ENCODE measurements at regions not wholly inside any gene's neighbourhood (a gene's known extent, or its start where the extent isn't known, plus 50 kb on each side); places are given as distances from the start of the nearest gene placed in this dataset.

DNA sequence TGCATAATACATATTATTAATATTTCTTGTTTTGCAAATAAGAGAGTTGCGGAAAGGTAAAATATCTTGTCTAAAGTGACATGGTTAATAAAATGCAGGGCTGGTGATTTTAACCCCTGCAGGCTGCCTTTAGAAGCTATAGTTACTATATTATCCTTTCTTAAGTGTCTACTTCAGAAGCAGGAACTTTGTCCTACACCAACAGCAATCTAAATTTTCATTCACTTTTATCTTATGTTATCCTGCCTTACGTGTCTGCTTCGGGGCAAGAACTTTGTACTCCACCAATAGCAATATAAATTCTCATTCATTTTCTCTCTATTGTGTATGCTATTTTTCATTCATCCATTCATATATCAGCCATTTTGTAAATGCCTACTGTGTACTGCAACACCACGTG is 719.5 kb downstream of the TLR4 start:
- no peaks in the 10 kb centered on the region for H3K36me3 Mint-ChIP-seq
- intact Hi-C loops (cut with micrococcal nuclease), result no loop called here

DNA sequence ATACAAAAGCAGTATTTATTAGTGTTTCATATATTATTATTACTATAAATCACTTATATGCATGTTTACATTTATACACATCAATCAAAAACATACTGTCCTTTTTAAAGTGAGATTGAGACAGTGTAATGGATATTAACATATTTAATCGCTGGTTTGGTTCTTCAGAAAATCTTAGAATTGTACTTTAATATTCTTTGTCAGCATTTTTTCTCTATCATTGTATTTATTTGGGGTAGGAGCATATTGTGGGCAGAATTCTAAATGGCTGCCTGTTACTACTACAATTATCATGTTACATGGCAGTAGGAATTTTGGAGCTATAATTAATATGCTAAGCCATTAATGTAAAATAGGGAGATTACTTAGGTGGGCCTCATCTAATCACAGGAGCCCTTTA is 722.6 kb downstream of the TLR4 start:
- H3K27ac Mint-ChIP-seq, result no peak overlapping the region
- ChIA-PET CTCF (no interaction called here), POLR2A (no interaction called here)
- intact Hi-C loops (cut with micrococcal nuclease), result no loop called here
- no peaks in the 10 kb centered on the region for H3K27me3 Mint-ChIP-seq
- no peaks in the 10 kb centered on the region for H3K27me3 ChIP-seq (ENCODE audit: control insufficient read depth in 2 of 2, insufficient read depth in 2 of 2, low read length in 2 of 2)
- H3K4me3 ChIP-seq (ENCODE audit: low read length), result no peak overlapping the region
- H3K4me1 ChIP-seq (ENCODE audit: control insufficient read depth in 2 of 2, insufficient read depth in 2 of 2, low read length in 2 of 2), result no peaks in the 10 kb centered on the region
- no peak overlapping the region for H3K27ac ChIP-seq (ENCODE audit: low read depth, low read length)
- no peaks in the 10 kb centered on the region for H3K36me3 Mint-ChIP-seq
- no peaks in the 10 kb centered on the region for H3K4me1 Mint-ChIP-seq
- ATAC-seq, result no peak
- no peak for DNase-seq
- no peaks in the 10 kb centered on the region for H3K36me3 ChIP-seq (ENCODE audit: control insufficient read depth in 2 of 3, insufficient read depth in 3 of 3, low read length in 3 of 3)
- H3K9me3 Mint-ChIP-seq, result peaks cover 0 to 8% (median 0%) of the 10 kb centered on the region in 11 donors
- H3K4me3 Mint-ChIP-seq, result no peak overlapping the region
- no peaks in the 10 kb centered on the region for H3K9me3 ChIP-seq (ENCODE audit: control insufficient read depth in 2 of 3, low read length in 3 of 3)

More for the DNA sequence above, 719.5 kb downstream of the TLR4 start:
- ChIA-PET POLR2A (no interaction called here), CTCF (no interaction called here)
- Mint-ChIP-seq H3K9me3 (peaks cover 0 to 3% (median 0%) of the 10 kb centered on the region in 11 donors), H3K27ac (no peak overlapping the region), H3K27me3 (no peaks in the 10 kb centered on the region), H3K4me3 (no peak overlapping the region), H3K4me1 (no peaks in the 10 kb centered on the region)
- H3K4me1 ChIP-seq (ENCODE audit: control insufficient read depth in 2 of 2, insufficient read depth in 2 of 2, low read length in 2 of 2), result no peaks in the 10 kb centered on the region
- H3K9me3 ChIP-seq (ENCODE audit: control insufficient read depth in 2 of 3, low read length in 3 of 3), result no peaks in the 10 kb centered on the region
- no peak overlapping the region for H3K4me3 ChIP-seq (ENCODE audit: low read length)
- H3K27me3 ChIP-seq (ENCODE audit: control insufficient read depth in 2 of 2, insufficient read depth in 2 of 2, low read length in 2 of 2), result no peaks in the 10 kb centered on the region
- H3K27ac ChIP-seq (ENCODE audit: low read depth, low read length), result no peak overlapping the region
- no peak for ATAC-seq
- H3K36me3 ChIP-seq (ENCODE audit: control insufficient read depth in 2 of 3, insufficient read depth in 3 of 3, low read length in 3 of 3), result no peaks in the 10 kb centered on the region
- DNase-seq, result no peak

DNA sequence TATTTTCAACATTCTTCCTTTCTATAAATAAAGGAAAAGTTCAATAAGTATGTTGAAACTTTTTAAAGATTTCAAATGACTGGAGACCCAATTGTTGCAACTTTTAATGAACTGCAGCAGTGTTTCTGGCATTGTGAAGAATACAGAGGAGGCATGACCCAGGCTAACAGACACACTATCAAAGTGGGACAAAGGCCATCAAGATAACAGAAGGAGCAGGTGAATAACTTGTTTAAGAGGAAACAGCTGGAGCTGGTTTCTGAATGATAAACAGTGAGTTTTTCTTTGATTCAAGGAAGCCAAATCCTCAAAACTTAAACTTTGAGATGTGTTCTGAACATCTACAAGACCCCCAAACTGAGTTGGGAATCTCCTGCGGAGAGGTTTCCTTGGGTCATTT is 734.6 kb downstream of the TLR4 start:
- ChIA-PET CTCF (no interaction called here), POLR2A (no interaction called here)
- Mint-ChIP-seq H3K4me3 (no peak overlapping the region), H3K36me3 (no peaks in the 10 kb centered on the region), H3K4me1 (no peaks in the 10 kb centered on the region), H3K9me3 (peaks cover 0 to 3% (median 0%) of the 10 kb centered on the region in 11 donors), H3K27me3 (no peaks in the 10 kb centered on the region), H3K27ac (no peak overlapping the region)
- Histone ChIP-seq H3K36me3 (ENCODE audit: control insufficient read depth in 2 of 3, insufficient read depth in 3 of 3, low read length in 3 of 3) (no peaks in the 10 kb centered on the region), H3K4me1 (ENCODE audit: control insufficient read depth in 2 of 2, insufficient read depth in 2 of 2, low read length in 2 of 2) (no peaks in the 10 kb centered on the region), H3K27me3 (ENCODE audit: control insufficient read depth in 2 of 2, insufficient read depth in 2 of 2, low read length in 2 of 2) (no peaks in the 10 kb centered on the region), H3K9me3 (ENCODE audit: control insufficient read depth in 2 of 3, low read length in 3 of 3) (no peaks in the 10 kb centered on the region), H3K27ac (ENCODE audit: low read depth, low read length) (no peak overlapping the region), H3K4me3 (ENCODE audit: low read length) (no peak overlapping the region)
- no peak for ATAC-seq
- DNase-seq, result no peak
- intact Hi-C loops (cut with micrococcal nuclease), result no loop called here

DNA sequence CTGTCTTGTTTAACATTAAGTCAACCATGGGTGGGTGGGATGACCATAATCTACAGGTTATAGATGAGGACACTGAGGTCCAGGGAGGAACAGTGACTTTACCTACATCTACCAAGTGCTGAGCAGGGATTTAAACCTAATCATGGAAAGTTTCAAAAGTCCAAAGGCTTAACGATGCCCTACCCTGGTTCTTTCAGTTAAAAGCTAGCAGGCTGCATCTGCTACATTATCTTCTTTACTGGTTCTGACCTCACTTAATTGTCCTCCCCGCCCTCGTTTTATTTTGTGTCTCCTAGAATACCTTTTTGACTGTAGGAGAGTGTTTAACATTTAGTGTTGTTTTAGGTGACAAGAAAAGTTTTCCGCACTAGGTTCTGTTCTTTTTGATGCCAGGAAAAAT is 735.2 kb downstream of the TLR4 start:
- no peaks in the 10 kb centered on the region for H3K9me3 ChIP-seq (ENCODE audit: control insufficient read depth in 2 of 3, low read length in 3 of 3)
- Mint-ChIP-seq H3K27me3 (no peaks in the 10 kb centered on the region), H3K4me1 (no peaks in the 10 kb centered on the region), H3K4me3 (no peak overlapping the region), H3K9me3 (peaks cover 0 to 3% (median 0%) of the 10 kb centered on the region in 11 donors), H3K27ac (no peak overlapping the region), H3K36me3 (no peaks in the 10 kb centered on the region)
- no peak for ATAC-seq
- no peak overlapping the region for H3K4me3 ChIP-seq (ENCODE audit: low read length)
- H3K36me3 ChIP-seq (ENCODE audit: control insufficient read depth in 2 of 3, insufficient read depth in 3 of 3, low read length in 3 of 3), result no peaks in the 10 kb centered on the region
- POLR2A ChIA-PET, result no interaction called here
- H3K4me1 ChIP-seq (ENCODE audit: control insufficient read depth in 2 of 2, insufficient read depth in 2 of 2, low read length in 2 of 2), result no peaks in the 10 kb centered on the region
- intact Hi-C loops (cut with micrococcal nuclease), result no loop called here
- no peaks in the 10 kb centered on the region for H3K27me3 ChIP-seq (ENCODE audit: control insufficient read depth in 2 of 2, insufficient read depth in 2 of 2, low read length in 2 of 2)
- DNase-seq, result no peak
- H3K27ac ChIP-seq (ENCODE audit: low read depth, low read length), result no peak overlapping the region
- CTCF ChIA-PET, result no interaction called here

DNA sequence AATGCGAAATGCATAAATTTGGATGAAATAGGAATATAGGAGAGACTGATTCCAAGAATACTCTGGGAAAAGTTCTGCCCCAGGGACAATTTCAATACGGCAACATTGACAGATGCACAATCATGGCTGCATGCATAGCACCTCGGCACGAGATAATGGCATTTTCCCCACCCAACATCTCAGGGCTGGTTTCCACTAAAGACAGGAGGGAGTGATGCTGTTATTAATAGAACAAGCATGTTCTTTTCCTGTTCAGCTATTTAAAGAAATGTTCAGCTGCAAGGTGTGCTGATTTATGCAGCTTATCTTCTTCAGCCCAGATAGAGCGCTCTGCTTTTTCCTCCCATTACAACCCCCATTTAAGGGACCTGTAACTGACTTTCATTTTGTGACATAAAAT is 740.2 kb downstream of the TLR4 start:
- intact Hi-C loops (cut with micrococcal nuclease), result no loop called here
- Mint-ChIP-seq H3K27me3 (peaks cover 0 to 10% (median 0%) of the 10 kb centered on the region in 5 donors), H3K4me3 (no peak overlapping the region), H3K36me3 (no peaks in the 10 kb centered on the region), H3K4me1 (no peaks in the 10 kb centered on the region), H3K9me3 (peaks cover 0 to 2% (median 0%) of the 10 kb centered on the region in 11 donors), H3K27ac (no peak overlapping the region)
- Histone ChIP-seq H3K27ac (ENCODE audit: low read depth, low read length) (no peak overlapping the region), H3K36me3 (ENCODE audit: control insufficient read depth in 2 of 3, insufficient read depth in 3 of 3, low read length in 3 of 3) (no peaks in the 10 kb centered on the region), H3K9me3 (ENCODE audit: control insufficient read depth in 2 of 3, low read length in 3 of 3) (no peaks in the 10 kb centered on the region), H3K27me3 (ENCODE audit: control insufficient read depth in 2 of 2, insufficient read depth in 2 of 2, low read length in 2 of 2) (no peaks in the 10 kb centered on the region), H3K4me3 (ENCODE audit: low read length) (no peak overlapping the region), H3K4me1 (ENCODE audit: control insufficient read depth in 2 of 2, insufficient read depth in 2 of 2, low read length in 2 of 2) (no peaks in the 10 kb centered on the region)
- ATAC-seq, result no peak
- no peak for DNase-seq
- ChIA-PET POLR2A (no interaction called here), CTCF (no interaction called here)

DNA sequence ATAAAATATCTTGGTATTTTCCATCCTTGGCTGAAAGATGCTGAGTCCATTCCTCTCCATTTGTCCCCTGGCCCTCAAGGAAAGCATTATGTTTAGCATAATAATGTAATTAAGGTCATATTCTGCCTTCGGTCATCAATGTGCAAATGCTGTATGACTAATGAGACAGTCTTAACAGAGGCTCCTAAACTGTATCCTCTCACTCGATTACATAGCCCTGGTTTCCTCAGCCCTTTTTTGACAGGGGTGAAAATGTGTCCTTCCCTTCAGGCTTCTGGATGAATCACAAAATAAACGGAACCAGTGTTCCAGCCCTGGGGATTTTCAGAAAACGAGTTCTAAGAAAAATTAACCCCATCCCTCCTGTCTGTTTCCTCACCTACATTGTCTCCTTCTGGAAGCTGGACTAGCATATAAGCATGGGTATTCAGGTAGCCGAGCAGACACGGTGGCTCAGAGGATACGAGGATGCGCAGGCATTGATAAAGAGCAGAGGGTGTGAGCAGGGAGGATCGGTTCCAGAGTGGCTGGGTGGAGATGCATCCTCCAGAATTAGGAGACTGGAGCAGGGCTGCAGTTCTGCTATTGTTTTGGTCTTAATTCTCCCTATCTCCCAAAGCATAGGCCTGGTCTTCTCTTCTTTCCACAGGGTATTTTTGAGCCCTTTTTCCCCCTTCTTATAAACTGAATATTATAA is 742.9 kb downstream of the TLR4 start:
- POLR2A ChIA-PET, result no interaction called here
- H3K36me3 Mint-ChIP-seq, result no peaks in the 10 kb centered on the region
- H3K4me3 ChIP-seq (ENCODE audit: low read length), result no peak overlapping the region
- DNase-seq (no peak), ATAC-seq (no peak)
- intact Hi-C loops (cut with micrococcal nuclease), result no loop called here
- CTCF ChIA-PET, result no interaction called here
- H3K4me3 Mint-ChIP-seq, result no peak overlapping the region
- H3K36me3 ChIP-seq (ENCODE audit: control insufficient read depth in 2 of 3, insufficient read depth in 3 of 3, low read length in 3 of 3), result no peaks in the 10 kb centered on the region
- H3K27me3 Mint-ChIP-seq, result peaks cover 0 to 13% (median 0%) of the 10 kb centered on the region in 5 donors
- H3K4me1 Mint-ChIP-seq, result no peaks in the 10 kb centered on the region
- no peak overlapping the region for H3K27ac ChIP-seq (ENCODE audit: low read depth, low read length)
- H3K27ac Mint-ChIP-seq, result no peak overlapping the region
- no peaks in the 10 kb centered on the region for H3K9me3 Mint-ChIP-seq
- no peaks in the 10 kb centered on the region for H3K27me3 ChIP-seq (ENCODE audit: control insufficient read depth in 2 of 2, insufficient read depth in 2 of 2, low read length in 2 of 2)
- no peaks in the 10 kb centered on the region for H3K9me3 ChIP-seq (ENCODE audit: control insufficient read depth in 2 of 3, low read length in 3 of 3)
- no peaks in the 10 kb centered on the region for H3K4me1 ChIP-seq (ENCODE audit: control insufficient read depth in 2 of 2, insufficient read depth in 2 of 2, low read length in 2 of 2)

DNA sequence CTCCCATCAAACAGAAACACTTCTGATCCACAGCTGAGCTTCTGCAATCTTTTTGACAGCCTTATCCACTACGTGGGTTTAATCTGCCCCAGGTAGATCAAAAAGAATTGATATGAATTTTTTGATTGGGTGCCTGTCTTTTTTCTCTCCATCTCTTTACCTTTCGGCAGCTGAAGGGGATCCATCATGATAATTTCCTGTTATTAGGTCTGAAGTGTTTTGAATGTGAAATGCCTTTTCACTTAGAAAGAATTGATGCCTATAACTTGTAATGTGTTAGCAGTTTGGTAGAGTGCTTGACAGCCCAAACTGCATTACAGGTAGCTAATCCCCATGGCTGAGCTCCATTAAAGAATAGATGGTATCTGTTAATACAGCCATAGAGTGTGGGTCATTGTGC is 745.4 kb downstream of the TLR4 start:
- intact Hi-C loops (cut with micrococcal nuclease), result no loop called here
- Mint-ChIP-seq H3K27ac (no peak overlapping the region), H3K27me3 (peaks cover 0 to 13% (median 0%) of the 10 kb centered on the region in 5 donors), H3K4me3 (no peak overlapping the region), H3K36me3 (no peaks in the 10 kb centered on the region), H3K4me1 (no peaks in the 10 kb centered on the region), H3K9me3 (peaks cover 0 to 7% (median 0%) of the 10 kb centered on the region in 11 donors)
- ChIA-PET CTCF (no interaction called here), POLR2A (no interaction called here)
- ATAC-seq (no peak), DNase-seq (no peak)
- Histone ChIP-seq H3K27me3 (ENCODE audit: control insufficient read depth in 2 of 2, insufficient read depth in 2 of 2, low read length in 2 of 2) (no peaks in the 10 kb centered on the region), H3K9me3 (ENCODE audit: control insufficient read depth in 2 of 3, low read length in 3 of 3) (no peaks in the 10 kb centered on the region), H3K27ac (ENCODE audit: low read depth, low read length) (no peak overlapping the region), H3K4me1 (ENCODE audit: control insufficient read depth in 2 of 2, insufficient read depth in 2 of 2, low read length in 2 of 2) (no peaks in the 10 kb centered on the region), H3K4me3 (ENCODE audit: low read length) (no peak overlapping the region), H3K36me3 (ENCODE audit: control insufficient read depth in 2 of 3, insufficient read depth in 3 of 3, low read length in 3 of 3) (no peaks in the 10 kb centered on the region)

All from naive thymus-derived CD4-positive, alpha-beta T cell (primary cell).